Astrocyte of the spinal cord (primary cell): ENCODE measurements at regions not wholly inside any gene's neighbourhood (a gene's known extent, or its start where the extent isn't known, plus 50 kb on each side); places are given as distances from the start of the nearest gene placed in this dataset.

Experiments
- DNase-seq: peaks from one replicate; pipeline ENCODE4 v3.0.0; 2011; ENCODE audit warnings: low read depth, low spot score
- H3K4me3 ChIP-seq: 2 replicates; pipeline ENCODE4 v1.5.1; 2011; ENCODE audit warnings: low read depth, mild to moderate bottlenecking, low read length, moderate library complexity
- in situ Hi-C: cut with HindIII; loops from 2 replicates; pipeline ENCODE4 v1.10.0; 2017; ENCODE audit warnings: low sequenced_read_pairs
- TF ChIP-seq, protein P1 (sequence below): IDR thresholded peaks from 2 replicates; pipeline ENCODE4 v1.5.1; 2012; ENCODE audit warnings: low read depth, mild to moderate bottlenecking, low read length, inconsistent platforms

DNA sequence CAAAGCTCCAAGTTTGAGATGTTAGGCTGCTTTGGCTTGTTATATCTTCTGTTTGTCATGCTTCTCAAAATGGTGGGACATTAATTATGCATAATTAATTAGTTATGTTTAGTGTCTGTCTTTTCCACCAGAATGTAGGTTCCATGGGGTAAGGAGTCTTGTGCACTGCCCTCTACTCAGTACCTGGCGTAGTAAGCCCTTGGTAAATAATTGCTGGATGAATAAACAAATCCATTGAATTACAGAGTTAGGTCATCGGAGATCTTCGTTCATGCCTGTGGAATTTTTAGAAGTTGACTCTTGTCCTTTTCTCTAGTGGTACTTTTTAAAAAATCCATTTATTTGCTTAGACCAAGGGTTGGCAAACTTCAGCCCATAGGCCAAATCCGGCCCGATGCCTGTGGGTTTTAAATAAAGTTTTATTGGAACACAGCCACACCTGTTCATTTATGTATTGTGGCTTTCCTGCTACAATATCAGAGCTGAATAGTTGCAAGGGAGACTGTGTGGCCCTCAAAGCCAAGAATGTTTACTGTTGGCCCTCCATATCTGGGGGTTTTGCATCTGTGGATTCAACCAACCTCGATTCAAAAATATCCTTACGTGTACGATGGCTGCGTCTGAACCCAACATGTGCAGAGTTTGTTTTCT, 524.8 kb upstream of the EEF2KMT start:
- in situ Hi-C loops, result no loop called here
- TF ChIP-seq, protein P1, sequence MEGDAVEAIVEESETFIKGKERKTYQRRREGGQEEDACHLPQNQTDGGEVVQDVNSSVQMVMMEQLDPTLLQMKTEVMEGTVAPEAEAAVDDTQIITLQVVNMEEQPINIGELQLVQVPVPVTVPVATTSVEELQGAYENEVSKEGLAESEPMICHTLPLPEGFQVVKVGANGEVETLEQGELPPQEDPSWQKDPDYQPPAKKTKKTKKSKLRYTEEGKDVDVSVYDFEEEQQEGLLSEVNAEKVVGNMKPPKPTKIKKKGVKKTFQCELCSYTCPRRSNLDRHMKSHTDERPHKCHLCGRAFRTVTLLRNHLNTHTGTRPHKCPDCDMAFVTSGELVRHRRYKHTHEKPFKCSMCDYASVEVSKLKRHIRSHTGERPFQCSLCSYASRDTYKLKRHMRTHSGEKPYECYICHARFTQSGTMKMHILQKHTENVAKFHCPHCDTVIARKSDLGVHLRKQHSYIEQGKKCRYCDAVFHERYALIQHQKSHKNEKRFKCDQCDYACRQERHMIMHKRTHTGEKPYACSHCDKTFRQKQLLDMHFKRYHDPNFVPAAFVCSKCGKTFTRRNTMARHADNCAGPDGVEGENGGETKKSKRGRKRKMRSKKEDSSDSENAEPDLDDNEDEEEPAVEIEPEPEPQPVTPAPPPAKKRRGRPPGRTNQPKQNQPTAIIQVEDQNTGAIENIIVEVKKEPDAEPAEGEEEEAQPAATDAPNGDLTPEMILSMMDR, result no peak
- H3K4me3 ChIP-seq, result no peak overlapping the region
- DNase-seq, result no peak

DNA sequence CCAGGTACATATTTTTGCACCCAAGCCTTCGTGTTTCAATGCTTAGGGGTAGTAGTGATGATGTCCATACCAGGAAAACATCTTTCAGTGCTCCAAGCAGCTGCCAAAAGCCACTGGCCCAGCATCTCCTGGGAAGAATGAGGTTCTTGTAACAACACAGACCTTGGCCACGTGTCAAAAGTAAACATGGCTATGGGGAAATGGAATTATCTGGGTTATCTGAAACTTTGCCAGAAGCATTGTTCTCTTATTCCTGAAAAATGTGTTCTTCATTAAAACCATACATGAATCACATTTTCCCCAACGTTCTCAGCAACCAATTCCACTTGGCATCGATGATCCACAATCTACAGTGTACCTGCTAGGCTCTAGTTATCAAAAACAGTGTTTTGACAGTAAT, 524.2 kb upstream of the EEF2KMT start:
- TF ChIP-seq, protein P1, result no peak
- no peak overlapping the region for H3K4me3 ChIP-seq
- no peak for DNase-seq
- in situ Hi-C loops, result no loop called here

GRCh38 chr16:5619304-5619703, 521.7 kb upstream of the EEF2KMT start:
- TF ChIP-seq, protein P1, result no peak

DNA sequence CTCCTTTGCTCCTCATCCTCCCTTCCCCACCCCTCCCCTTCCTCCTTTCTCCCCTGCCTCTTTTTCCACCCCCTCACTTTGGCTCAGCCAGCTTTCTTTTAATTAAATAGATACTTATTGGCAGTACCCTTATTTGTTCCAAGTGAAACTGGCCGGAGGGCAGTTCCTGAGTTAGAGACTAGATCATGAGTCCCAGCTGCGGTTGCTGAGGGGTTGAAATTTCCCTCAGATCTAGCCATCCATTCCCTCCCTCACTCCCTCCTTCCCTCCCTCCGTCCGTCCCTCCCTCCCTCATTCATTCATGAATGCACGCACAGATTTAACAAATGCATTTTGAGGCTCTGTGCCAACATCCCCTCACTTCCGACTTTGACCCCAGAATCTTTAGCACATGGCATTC, 519.2 kb upstream of the EEF2KMT start:
- in situ Hi-C loops, result no loop called here

More at GRCh38 chr16:5619304-5619703, 521.7 kb upstream of the EEF2KMT start:
- in situ Hi-C loops, result no loop called here
- no peak for DNase-seq
- H3K4me3 ChIP-seq, result no peak overlapping the region

GRCh38 chr16:5615868-5616642, 518.5 kb upstream of the EEF2KMT start:
- H3K4me3 ChIP-seq, result no peak overlapping the region
- in situ Hi-C loops, result no loop called here
- TF ChIP-seq, protein P1, result peak; percentile 59
- DNase-seq, result peak; percentile 17

More for the DNA sequence above, 519.2 kb upstream of the EEF2KMT start:
- no peak overlapping the region for H3K4me3 ChIP-seq
- no peak for DNase-seq
- TF ChIP-seq, protein P1, result no peak

DNA sequence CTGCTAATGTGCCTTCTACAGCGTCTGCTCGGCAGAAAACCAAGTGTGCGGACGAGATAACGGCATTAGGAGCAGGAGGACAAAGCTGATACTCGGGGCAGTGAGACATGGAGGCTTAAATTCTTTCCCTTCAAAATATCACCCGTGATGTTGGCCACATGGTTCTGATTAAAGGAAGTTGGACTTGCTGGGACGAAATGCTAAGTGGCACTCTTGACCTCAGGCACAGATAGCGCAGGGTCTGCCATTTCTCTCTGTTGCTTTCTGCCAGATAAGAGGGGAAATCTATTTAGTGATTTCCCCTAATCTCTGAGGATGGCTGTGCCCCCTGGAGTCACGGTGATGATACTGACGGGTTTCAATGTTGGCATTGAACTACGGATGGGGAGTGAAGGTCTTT, 509.6 kb upstream of the EEF2KMT start:
- H3K4me3 ChIP-seq, result no peak overlapping the region
- no peak for DNase-seq
- TF ChIP-seq, protein P1, result no peak
- in situ Hi-C loops, result no loop called here
